ENCODE measurements at regions not wholly inside any gene's neighbourhood (a gene's known extent, or its start where the extent isn't known, plus 50 kb on each side); places are given as distances from the start of the nearest gene placed in this dataset.

GRCh38 chr1:37131281-37131680 lies 97.0 kb upstream of the GRIK3 start (continued):
- TF ChIP-seq ZNF292 (tag by site-specific recombination; IDR thresholded peaks at IDR 0.05; ENCODE audit: borderline replicate concordance, low read depth) (no peak), TCF7L2 (IDR thresholded peaks at IDR 0.05; ENCODE audit: borderline replicate concordance, low read depth, low read length) (no peak), ZNF777 (tag by site-specific recombination; IDR thresholded peaks at IDR 0.05; ENCODE audit: borderline replicate concordance) (no peak), ZNF354C (tag by site-specific recombination; IDR thresholded peaks at IDR 0.05; ENCODE audit: borderline replicate concordance, low read depth) (no peak)
- TF ChIP-seq, protein P1, sequence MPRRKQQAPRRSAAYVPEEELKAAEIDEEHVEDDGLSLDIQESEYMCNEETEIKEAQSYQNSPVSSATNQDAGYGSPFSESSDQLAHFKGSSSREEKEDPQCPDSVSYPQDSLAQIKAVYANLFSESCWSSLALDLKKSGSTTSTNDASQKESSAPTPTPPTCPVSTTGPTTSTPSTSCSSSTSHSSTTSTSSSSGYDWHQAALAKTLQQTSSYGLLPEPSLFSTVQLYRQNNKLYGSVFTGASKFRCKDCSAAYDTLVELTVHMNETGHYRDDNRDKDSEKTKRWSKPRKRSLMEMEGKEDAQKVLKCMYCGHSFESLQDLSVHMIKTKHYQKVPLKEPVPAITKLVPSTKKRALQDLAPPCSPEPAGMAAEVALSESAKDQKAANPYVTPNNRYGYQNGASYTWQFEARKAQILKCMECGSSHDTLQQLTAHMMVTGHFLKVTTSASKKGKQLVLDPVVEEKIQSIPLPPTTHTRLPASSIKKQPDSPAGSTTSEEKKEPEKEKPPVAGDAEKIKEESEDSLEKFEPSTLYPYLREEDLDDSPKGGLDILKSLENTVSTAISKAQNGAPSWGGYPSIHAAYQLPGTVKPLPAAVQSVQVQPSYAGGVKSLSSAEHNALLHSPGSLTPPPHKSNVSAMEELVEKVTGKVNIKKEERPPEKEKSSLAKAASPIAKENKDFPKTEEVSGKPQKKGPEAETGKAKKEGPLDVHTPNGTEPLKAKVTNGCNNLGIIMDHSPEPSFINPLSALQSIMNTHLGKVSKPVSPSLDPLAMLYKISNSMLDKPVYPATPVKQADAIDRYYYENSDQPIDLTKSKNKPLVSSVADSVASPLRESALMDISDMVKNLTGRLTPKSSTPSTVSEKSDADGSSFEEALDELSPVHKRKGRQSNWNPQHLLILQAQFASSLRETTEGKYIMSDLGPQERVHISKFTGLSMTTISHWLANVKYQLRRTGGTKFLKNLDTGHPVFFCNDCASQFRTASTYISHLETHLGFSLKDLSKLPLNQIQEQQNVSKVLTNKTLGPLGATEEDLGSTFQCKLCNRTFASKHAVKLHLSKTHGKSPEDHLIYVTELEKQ (tag by site-specific recombination; IDR thresholded peaks at IDR 0.05; ENCODE audit: borderline replicate concordance), result no peak

GRCh38 chr1:37133276-37134145 lies 99.2 kb upstream of the GRIK3 start:
- H3K4me1 ChIP-seq (ENCODE audit: control insufficient read depth, insufficient read depth, low read length), result no peaks in the 10 kb centered on the region

More at GRCh38 chr1:37133276-37134145, 99.2 kb upstream of the GRIK3 start:
- POLR2A ChIA-PET, result no interaction called here
- TF ChIP-seq, protein P2, sequence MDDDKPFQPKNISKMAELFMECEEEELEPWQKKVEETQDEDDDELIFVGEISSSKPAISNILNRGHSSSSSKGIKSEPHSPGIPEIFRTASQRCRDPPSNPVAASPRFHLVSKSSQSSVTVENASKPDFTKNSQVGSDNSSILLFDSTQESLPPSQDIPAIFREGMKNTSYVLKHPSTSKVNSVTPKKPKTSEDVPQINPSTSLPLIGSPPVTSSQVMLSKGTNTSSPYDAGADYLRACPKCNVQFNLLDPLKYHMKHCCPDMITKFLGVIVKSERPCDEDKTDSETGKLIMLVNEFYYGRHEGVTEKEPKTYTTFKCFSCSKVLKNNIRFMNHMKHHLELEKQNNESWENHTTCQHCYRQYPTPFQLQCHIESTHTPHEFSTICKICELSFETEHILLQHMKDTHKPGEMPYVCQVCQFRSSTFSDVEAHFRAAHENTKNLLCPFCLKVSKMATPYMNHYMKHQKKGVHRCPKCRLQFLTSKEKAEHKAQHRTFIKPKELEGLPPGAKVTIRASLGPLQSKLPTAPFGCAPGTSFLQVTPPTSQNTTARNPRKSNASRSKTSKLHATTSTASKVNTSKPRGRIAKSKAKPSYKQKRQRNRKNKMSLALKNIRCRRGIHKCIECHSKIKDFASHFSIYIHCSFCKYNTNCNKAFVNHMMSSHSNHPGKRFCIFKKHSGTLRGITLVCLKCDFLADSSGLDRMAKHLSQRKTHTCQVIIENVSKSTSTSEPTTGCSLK (tag by site-specific recombination; IDR thresholded peaks at IDR 0.05), result no peak
- TF ChIP-seq ZNF837 (tag by site-specific recombination; IDR thresholded peaks at IDR 0.05) (no peak), ZNF600 (tag by site-specific recombination; IDR thresholded peaks at IDR 0.05) (no peak), ZNF19 (tag by site-specific recombination; IDR thresholded peaks at IDR 0.05; ENCODE audit: low read depth) (no peak), ZXDB (tag by site-specific recombination; IDR thresholded peaks at IDR 0.05) (no peak), ZNF518A (tag by site-specific recombination; conservative IDR thresholded peaks at IDR 0.05; ENCODE audit: low read depth) (no peak), FEZF1 (tag by site-specific recombination; IDR thresholded peaks at IDR 0.05) (no peak), ZNF548 (tag by site-specific recombination; IDR thresholded peaks at IDR 0.05) (no peak), BCL11A (tag by site-specific recombination; IDR thresholded peaks at IDR 0.05; ENCODE audit: low read depth) (no peak), ZBTB44 (tag by site-specific recombination; IDR thresholded peaks at IDR 0.05) (no peak), ZNF140 (tag by site-specific recombination; IDR thresholded peaks at IDR 0.05) (no peak), ZNF433 (tag by site-specific recombination; IDR thresholded peaks at IDR 0.05; ENCODE audit: low read depth) (no peak), ZNF391 (tag by site-specific recombination; IDR thresholded peaks at IDR 0.05; ENCODE audit: borderline replicate concordance, low read depth) (no peak), ZNF610 (tag by site-specific recombination; IDR thresholded peaks at IDR 0.05; ENCODE audit: borderline replicate concordance) (no peak), ZNF24 (tag by site-specific recombination; IDR thresholded peaks at IDR 0.05) (no peak), ZBTB48 (tag by site-specific recombination; IDR thresholded peaks at IDR 0.05) (no peak)
- Histone ChIP-seq H3K27ac (ENCODE audit: extremely low read depth, low read depth, low read length) (no peak overlapping the region), H3K9me3 (ENCODE audit: control insufficient read depth, insufficient read depth, low read depth, low read length) (no peaks in the 10 kb centered on the region), H3K36me3 (ENCODE audit: control insufficient read depth in 2 of 2, insufficient read depth in 1 of 2, low read length in 2 of 2) (no peaks in the 10 kb centered on the region), H3K4me3 (ENCODE audit: low read depth, low read length) (no peak overlapping the region)
- CTCF ChIA-PET, result no interaction called here

All from HEK293 (cell line).